ENCODE measurements at regions not wholly inside any gene's neighbourhood (a gene's known extent, or its start where the extent isn't known, plus 50 kb on each side); places are given as distances from the start of the nearest gene placed in this dataset.
A peak's percentile ranks its signal among the peaks of the same experiment; 100 is the strongest.

DNA sequence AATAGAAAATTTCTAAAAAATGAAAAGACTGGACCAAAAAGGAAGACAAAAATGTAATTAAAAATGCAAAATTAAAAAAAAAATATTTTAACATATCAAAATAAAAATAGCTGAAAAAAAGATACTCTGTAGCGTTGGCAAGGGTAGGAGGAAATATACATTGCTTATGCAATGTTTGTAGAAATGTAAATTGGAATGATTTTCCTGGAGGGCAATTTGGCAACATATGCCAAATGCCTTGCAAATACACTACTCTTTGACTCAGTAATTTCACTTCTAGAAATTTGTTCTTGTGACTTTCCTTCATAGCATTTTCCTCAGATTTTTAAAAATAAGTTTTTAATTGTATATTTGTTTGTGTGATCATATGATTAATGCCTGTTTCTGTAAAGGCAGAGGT is 296.6 kb downstream of the ZNF621 start:
- no peak for DNase-seq (ENCODE audit: low read depth in 1 of 2, low spot score in 1 of 2)
- Histone ChIP-seq H3K9me3 (ENCODE audit: low read depth) (no peaks in the 10 kb centered on the region), H3K36me3 (no peaks in the 10 kb centered on the region), H3K27me3 (no peaks in the 10 kb centered on the region), H3K27ac (no peak overlapping the region), H3K4me3 (no peak overlapping the region), H3K4me1 (ENCODE audit: low read depth) (no peaks in the 10 kb centered on the region)
- no peak for TF ChIP-seq CTCF (IDR thresholded peaks at IDR 0.05; ENCODE audit: low read depth, low read length)

- Histone ChIP-seq H3K27ac (no peak overlapping the region), H3K36me3 (no peaks in the 10 kb centered on the region), H3K4me3 (no peak overlapping the region), H3K9me3 (ENCODE audit: low read depth) (no peaks in the 10 kb centered on the region), H3K27me3 (no peaks in the 10 kb centered on the region), H3K4me1 (ENCODE audit: low read depth) (peaks cover 15% of the 10 kb centered on the region)
- TF ChIP-seq CTCF (IDR thresholded peaks at IDR 0.05; ENCODE audit: low read depth, low read length): no peak
- DNase-seq (ENCODE audit: low read depth in 1 of 2, low spot score in 1 of 2): no peak
These were observed 302.5 kb downstream of the ZNF621 start for GRCh38 chr3:40827226-40827625.

- no peak overlapping the region for H3K4me3 ChIP-seq
- TF ChIP-seq CTCF (IDR thresholded peaks at IDR 0.05; ENCODE audit: low read depth, low read length): no peak
- no peaks in the 10 kb centered on the region for H3K9me3 ChIP-seq (ENCODE audit: low read depth)
- peak; percentile 5 to 9 for DNase-seq (ENCODE audit: low read depth in 1 of 2, low spot score in 1 of 2)
- peaks cover 15% of the 10 kb centered on the region for H3K4me1 ChIP-seq (ENCODE audit: low read depth)
- H3K36me3 ChIP-seq: no peaks in the 10 kb centered on the region
- no peaks in the 10 kb centered on the region for H3K27me3 ChIP-seq
- H3K27ac ChIP-seq: no peak overlapping the region
These were observed 303.4 kb downstream of the ZNF621 start for GRCh38 chr3:40827942-40828688.

GRCh38 chr3:40828741-40829415 is 304.1 kb downstream of the ZNF621 start:
- H3K27ac ChIP-seq: no peak overlapping the region
- H3K36me3 ChIP-seq: no peaks in the 10 kb centered on the region
- peaks cover 15% of the 10 kb centered on the region for H3K4me1 ChIP-seq (ENCODE audit: low read depth)
- H3K9me3 ChIP-seq (ENCODE audit: low read depth): no peaks in the 10 kb centered on the region
- no peak overlapping the region for H3K4me3 ChIP-seq
- no peak for DNase-seq (ENCODE audit: low read depth in 1 of 2, low spot score in 1 of 2)
- no peak for TF ChIP-seq CTCF (IDR thresholded peaks at IDR 0.05; ENCODE audit: low read depth, low read length)
- no peaks in the 10 kb centered on the region for H3K27me3 ChIP-seq

GRCh38 chr3:40829876-40830275 is 305.1 kb downstream of the ZNF621 start:
- no peak overlapping the region for H3K4me3 ChIP-seq
- H3K4me1 ChIP-seq (ENCODE audit: low read depth): peaks cover 15% of the 10 kb centered on the region
- no peak for DNase-seq (ENCODE audit: low read depth in 1 of 2, low spot score in 1 of 2)
- no peaks in the 10 kb centered on the region for H3K9me3 ChIP-seq (ENCODE audit: low read depth)
- no peaks in the 10 kb centered on the region for H3K36me3 ChIP-seq
- H3K27me3 ChIP-seq: no peaks in the 10 kb centered on the region
- no peak for TF ChIP-seq CTCF (IDR thresholded peaks at IDR 0.05; ENCODE audit: low read depth, low read length)
- H3K27ac ChIP-seq: no peak overlapping the region
